GM19328 (cell line): ENCODE measurements at regions not wholly inside any gene's neighbourhood (a gene's known extent, or its start where the extent isn't known, plus 50 kb on each side); places are given as distances from the start of the nearest gene placed in this dataset.

Experiments
- ATAC-seq: cut with Tn5 transposase; IDR thresholded peaks from one replicate; pipeline ENCODE4 v1.9.1; 2021; ENCODE audit warnings: mild to moderate bottlenecking, moderate library complexity; ENCODE audit not compliant: unreplicated experiment

DNA sequence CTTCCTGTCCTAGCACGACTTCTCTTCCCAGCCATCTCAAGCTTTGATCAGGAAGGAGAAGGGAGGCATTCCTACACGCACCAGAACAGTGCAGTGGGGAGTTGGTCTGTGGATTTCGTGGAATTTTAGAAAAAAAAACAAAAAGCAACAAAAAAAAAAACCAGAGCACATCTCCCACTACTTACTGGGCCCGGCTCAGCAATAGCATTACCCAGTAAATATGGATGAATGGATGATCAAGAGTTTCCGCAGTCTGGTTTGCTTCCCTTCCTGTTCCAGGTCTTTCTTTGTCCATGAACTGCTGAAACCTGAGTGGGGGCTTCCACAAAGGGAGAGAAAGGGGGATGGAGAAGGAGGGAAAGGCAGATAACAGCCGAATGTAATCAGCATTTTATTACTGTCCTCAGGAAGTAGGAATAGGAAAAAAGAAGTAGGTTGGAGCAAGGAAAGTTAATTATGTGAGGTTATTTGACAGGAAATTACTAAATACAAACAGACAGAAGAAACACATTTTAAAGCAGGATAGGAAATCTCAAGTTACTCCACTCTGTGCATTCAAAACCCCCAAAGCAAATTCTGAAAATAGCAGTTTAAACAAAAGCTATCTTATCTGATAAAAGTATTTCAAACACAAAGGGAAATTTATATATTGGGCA is 349.0 kb downstream of the PRL start:
- no peak for ATAC-seq

DNA sequence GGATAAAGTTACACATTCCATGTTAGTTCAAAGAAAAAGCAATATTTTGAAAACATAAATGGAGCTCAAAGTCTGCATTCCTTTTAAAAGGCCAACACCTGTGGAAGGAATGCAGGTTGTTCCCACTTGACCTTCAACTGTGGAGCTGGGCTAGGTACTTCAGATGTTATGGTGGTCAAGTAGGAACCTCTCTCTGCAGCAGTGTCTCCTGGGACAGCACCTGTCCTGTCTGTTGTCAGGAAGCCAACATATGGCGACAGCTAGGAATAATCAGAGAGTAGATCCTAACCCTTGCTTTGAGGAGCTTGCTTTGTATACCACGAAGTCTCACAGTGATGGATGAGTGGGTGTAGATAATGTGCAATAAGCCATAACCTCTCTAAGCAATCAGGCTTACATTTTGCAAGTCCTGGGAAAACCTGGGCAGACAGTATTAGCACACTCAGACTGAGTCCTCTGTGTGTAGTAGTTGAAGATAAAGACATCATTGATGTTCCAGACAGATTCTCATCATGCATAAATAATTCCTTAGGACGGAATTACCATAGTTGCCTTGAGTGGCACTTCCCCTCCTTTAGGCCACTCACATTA is 347.5 kb downstream of the PRL start:
- ATAC-seq: no peak

DNA sequence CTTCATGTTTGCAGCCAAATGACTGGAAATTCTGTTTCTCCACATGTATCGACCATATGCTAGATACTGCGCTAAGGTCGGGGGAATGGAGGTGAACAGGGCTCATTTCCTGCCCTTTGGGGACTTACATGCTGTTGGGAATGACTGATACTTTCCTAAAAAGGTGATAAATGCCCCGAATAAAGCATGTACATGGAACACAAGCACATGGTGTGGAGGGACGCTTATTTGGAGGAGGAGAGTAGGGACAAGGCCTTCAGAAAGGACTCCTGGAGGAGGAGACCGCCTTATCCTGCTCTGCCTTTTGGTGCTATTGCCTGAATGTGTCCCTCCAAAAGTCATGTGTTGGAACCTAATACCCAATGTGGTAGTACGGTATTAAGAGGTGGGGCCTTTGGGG is 344.5 kb downstream of the PRL start:
- no peak for ATAC-seq

DNA sequence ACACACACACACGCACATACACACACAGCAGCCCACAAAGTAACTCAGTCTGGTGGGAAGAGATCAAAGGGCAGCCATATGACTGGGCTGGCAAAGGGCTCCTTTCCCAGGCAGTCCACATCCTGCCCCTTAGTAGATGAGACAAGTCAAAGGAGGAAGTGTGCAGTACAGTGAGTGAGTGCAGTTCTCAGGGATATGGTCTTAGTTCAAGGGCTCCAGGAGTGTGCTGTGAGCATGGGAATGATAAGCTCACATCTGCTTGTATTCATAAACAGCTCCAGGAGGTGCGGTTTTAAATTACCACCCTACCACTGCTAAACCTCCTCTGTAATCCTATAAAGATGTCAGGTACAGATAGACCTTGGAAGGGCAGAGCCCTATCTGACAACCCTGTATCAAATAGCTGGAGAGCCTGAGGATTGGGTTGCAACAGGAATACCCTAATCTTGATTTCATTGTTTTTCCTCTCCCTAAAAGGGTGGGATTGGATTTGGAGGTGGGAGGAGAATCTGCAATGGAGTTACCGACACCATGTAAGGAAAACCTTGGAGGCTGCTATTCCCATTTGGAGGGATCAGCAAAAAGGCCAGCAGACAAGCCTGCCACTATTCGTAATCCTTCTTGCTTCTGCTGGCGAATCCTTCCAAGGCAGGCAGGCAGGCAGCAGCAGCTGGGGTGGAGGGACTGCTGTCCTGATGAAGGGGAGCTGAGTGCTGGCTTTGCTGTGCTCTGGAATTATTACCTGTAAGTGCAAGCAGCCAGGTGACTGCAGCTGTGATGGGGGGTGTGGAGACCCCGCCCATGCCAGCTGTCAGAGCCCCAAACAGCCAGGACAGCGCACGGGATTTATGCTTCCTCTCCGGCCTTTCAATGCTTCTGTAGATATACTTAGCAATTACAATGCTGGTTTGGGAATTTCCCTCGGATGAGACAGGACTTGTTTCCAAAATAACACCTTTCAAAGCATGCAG is 342.7 kb downstream of the PRL start:
- ATAC-seq: no peak

DNA sequence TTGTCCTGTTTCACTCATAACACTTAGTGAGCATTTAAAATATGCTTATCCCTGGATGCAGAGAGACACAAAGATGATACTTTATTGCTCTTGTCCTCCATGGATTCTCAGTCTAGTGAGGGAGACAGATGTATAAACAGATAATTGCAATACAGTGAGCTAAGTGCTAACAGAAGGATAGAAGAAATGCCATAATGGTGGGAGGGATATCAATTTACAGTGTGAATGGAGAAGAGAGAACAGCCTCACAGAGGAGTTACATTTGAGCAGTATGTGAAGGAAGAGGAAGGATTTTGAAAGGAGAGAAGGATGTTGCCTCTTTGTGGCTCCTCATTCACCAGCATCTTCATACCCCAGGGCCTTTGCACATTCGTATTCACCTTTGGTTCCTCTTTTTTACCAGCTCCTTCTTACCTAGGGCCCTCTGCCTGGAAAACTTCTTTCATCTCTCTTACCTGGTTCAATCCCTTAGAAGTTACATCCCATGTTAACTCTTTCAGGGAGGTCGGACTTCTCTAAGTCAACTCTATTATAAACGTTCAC is 341.7 kb downstream of the PRL start:
- no peak for ATAC-seq

DNA sequence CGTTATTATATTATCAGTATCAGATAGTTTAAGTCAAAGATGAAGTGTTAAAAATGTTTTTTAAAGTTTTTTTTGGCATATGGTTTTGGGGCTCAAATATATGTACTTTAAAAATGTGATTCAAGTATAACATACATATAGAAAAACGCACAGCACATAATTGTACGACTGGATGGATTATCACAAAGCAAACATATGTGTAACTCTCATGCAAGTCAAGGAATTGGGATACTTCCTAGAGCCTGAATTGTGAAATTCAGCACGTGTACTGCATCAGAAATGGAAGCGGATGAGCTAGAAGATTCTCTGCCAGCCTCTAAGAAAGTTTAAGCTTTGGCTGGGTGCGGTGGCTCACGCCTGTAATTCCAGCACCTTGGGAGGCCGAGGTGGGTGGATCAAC is 340.9 kb downstream of the PRL start:
- no peak for ATAC-seq

DNA sequence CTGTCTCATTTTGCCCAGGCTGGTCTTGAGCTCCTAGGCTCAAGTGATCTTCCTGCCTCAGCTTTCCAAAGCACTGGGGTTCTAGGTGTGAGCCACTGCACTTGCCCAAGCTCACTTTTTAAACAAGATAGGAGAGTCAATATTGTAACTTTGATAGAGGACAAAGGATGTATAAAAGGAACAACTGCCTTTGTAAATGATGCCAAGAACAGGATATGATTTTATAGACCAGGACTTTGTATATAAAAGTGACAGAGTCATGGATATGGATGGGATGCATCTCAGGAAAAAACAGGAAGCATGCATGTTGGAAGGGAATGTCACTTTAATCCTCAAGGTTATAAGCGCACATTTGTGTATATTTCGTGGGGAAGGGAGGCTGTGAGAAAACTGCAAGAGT is 338.4 kb downstream of the PRL start:
- no peak for ATAC-seq

DNA sequence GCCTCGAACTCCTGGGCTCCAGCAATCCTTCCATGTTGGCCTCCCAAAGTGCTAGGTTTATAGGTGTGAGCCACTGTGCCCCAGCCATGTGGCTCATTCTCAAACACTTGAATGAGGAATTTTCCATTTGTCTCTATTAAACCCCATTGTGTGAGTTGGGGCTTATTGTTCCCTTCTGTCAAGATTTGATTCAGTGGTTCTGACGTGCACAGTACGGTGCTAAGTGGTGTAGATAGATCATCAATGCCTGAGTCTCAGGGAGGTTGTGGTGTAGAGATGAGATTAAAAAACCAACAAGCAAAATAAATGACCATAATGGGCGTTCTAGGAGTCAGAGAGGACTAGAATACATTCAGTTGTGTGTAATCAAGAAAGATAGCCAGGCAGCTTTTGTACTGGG is 335.6 kb downstream of the PRL start:
- no peak for ATAC-seq

DNA sequence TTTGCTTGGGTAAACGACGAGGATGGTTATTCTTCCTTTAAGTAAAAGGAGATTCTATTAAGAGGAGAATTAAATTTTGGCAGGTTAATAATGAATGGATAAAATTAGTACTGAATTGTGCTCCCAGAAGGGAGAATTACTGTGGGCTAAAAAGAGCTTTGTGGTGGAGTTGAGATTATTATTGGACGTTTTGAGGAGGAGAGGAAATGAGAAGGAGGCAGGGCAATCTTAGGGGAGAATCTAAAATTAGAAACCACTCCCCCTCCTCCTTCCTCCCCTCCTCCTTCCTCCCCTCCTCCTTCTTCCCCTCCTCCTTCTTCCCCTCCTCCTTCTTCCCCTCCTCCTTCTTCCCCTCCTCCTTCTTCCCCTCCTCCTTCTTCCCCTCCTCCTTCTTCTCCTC is 331.8 kb downstream of the PRL start:
- ATAC-seq: no peak

DNA sequence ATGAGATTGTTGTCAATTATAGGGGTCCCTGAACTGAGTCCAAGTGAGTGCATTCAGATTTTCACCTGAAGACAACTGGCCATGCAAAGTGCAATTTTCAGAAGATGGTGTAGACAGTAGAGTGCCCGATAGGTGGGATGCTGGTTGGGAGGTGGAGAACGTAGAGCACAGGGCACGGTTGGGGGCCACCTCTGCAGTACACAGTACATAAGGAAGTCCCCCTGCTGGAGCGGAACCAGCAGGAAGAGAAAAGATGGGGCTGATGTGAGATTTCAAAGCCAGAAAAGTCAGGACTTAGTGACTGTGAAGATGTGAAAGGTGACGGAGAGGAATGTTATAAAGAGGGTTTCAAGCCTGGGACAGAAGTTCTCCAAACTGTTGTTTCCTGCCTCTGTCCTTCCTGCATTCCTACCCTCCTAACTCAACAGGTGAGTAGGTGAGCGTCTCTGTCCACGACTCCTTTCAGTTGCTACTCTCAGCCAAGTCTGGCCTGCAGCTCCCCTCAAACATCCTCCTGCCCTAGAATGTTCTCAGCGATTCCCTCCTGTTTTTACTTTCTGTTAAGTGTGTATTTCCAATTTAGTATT is 330.8 kb downstream of the PRL start:
- ATAC-seq: no peak

DNA sequence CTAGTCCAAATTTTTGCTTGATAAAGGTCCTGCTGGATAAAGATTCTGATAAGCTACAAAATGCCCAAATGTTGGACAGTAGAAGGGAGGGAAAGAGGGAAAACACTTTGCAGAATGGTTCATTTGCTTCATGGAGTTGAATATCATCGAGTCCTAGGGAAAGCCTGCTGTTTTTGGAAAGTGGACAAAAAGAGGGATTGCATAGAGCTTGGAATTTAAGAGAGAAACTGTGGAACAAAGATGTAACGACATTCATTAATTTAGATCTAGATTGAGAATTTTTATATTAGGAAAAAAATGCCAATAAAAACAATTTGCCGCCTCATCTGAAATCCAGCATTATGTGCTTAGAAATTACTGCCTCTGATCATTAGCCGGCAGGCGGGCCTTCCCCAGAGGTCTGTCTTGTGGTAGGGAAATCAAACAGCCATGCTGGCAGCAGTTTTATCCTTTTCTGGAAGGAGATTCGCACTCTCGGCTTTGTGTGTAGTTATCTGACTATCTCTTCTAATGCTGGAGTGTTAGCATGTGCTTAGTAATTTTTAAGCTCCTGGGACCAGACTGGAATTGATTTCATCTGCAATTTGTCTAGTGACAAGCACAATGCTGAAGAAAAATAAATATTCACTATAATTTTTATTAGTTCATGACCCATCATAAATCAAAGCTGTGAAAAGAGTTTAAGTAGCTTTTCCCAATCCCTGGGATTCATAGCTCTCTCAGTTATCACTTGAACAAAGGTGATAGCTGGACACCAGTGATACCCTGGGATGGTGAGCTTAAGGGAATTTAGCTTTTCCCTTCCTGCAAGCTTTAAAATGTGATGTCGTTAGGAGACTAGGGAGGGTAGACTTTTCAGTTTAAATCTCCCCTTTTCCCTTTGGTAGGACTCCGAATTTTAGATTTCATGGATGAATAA is 329.5 kb downstream of the PRL start:
- no peak for ATAC-seq

DNA sequence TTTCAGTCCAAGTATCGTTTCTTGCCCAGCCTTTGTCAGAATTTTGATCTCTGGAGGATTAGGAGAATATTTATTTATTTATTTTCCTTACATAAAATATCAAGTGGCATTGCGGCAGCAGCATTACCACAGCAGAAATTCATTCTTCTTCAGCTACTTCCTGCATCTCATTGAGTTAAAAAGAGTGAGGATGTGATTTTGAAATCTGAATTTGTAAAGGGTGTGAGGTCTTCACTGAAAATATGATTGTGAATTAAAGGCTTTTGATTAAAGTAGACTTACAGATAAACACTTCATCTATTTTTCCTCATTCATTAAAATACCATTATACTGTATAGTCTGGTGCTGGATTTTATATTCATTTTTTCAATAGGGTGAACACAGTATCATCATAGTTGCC is 328.4 kb downstream of the PRL start:
- ATAC-seq: no peak

DNA sequence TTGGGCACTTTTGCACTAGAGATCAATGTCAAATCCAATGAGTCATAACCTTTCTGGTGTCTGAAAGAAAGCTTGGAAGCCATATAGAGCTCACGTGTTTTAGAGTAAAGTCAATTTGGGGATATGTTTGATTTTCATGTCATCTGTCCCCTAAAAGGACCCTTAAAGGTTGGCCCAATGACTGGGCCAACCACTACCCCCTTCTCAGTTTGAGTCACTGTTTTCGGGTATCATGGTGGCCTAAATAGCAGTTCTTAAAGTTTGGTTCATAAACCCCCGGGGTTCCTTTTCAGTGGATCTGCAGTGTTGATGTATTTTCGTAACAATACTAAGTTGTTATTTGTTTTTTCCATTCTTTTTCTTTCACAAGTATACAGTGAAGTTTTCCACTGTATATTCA is 327.6 kb downstream of the PRL start:
- ATAC-seq: no peak

DNA sequence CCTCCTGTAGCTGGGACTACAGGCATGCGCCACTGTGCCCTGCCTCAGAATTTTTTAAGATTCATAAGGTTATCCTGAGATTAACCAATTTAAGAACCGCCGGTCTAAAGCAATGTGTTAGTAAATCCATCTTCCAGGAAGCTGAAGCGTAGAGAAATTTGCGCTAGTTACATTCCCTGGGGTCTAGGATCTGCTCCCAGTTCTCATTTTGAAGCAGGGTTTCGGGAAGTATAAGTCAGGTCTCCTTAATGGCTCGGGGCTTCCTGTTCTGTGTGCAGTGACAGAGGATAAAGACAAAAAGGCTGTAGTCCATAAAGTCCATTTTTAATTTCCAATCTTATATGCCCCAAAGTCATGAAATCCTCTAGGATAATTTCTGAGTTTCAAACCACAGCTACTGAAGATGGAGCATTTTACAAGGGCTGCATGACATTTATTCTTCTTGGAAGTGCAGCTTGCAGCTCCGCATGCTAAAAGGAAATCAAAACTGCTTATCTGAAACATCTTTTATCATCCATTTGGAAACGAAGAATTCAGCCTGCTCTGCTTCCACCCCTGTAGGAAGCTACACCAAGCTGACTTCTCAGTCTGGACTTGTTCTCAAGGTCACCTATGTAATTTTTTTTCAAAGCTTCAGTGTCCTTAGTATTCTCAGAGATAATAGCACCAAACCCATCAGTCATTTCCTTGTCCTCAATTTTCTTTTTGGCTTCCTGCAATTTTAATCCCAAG is 326.1 kb downstream of the PRL start:
- no peak for ATAC-seq

DNA sequence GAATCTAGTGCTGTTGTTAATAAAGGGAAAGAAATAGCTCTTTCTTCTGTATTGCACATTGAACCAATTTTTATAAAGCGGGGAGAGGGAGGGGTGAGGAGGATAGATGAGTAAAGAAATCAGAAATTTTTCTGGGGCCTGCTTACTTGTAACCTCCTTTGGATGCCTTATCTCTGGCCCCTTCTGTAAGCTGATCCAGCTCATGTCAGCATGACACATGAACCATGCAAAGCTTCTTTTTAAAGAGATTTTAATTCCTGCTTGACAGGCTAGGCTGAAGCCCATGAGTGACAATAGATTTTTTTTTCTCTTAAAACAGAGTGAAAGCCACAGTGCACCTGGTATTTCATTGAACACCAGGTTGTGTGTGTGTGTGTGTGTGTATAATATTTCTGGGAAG is 325.3 kb downstream of the PRL start:
- ATAC-seq: no peak

DNA sequence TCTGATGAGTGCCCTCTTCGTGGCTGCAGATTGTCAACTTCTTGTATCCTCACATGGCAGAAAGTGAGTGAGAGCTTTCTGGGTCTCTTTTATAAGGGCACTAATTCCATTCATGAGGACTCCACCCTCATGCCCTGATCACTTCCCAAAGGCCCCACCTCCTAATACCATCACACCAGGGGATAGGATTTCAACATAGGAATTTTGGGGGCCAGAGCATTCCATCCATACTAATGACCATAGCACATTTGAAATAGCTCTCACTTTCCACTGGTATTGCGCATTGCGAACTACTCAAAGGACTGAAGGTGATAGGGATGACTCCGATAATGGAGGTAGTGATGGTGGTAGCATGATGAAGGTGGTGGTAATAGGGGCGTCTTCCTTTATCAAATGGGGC is 324.3 kb downstream of the PRL start:
- ATAC-seq: no peak

DNA sequence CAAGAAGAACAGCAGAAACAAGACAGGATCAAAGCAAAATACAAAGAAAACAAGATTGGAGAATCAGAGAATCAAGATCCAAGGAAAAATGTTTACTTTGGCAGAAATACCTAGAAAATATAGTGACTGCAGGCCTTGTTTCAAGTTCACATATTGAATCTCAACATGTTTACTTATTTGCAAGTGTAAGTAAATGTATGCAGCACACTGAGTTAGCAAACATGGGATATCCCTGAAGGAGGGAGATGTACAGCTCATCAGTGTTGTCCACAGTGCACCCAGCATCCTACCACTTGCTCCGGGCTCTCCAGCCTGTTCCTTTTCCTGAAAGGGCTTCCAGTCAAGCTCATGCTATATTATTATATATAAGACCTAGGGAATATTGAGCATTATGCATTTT is 319.5 kb downstream of the PRL start:
- ATAC-seq: no peak

DNA sequence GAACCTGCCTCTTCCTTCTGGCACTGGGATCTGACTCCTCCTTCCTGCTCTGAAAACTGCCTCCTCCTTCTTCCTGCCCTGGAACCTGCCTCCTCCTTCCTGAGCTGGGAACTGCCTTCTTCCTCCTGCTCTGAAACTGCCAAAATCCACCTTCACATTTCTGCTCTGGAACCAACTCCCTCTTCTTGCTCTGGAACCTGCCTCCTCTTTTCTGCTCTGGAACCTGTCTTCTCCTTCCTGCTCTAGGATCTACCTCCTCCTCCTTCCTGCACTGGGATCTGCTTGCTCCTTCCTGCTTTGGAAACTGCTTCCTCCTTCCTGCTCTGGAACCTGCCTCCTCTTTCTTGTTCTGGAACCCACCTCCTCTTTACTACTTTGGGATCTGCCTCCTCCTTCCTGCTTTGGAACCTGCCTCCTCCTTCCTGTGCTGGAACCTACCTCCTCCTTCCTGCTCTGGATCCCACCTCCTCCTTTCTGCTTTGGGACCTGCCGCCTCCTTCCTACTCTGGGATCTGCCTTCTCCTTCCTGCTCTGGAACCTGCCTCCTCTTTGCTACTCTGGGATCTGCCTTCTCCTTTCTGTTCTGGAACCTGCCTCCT is 315.5 kb downstream of the PRL start:
- ATAC-seq: no peak

DNA sequence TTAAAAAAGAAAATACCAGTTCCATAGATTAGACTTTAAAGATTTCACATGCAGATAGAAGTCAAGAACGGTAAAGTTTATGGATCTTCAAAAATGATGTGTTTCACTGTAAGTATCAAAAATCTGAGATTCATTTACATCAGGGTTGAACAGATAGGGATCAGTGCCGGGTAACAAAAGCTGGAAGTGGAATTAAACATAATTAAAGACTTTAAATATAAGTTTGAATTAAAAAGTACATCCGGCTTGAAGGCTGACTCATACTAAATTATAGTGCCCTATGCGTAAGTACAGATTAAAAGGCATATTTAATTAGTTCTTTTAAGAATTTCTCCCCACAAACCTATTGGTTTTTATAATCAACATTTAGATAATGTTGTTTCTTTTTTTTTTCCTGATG is 312.7 kb downstream of the PRL start:
- no peak for ATAC-seq
